Activated T-helper 17 cell treated with anti-CD3 and anti-CD28 coated beads, Interleukin-2, amount 50 U/mL, for 72 hours (primary cell): ENCODE measurements at regions not wholly inside any gene's neighbourhood (a gene's known extent, or its start where the extent isn't known, plus 50 kb on each side); places are given as distances from the start of the nearest gene placed in this dataset.

Source experiments
- ATAC-seq: fragments of 150-1000 bp; cut with Tn5 transposase; replicated peaks from 2 replicates; pipeline ENCODE4 v1.10.0; 2021; ENCODE audit warnings: mild to moderate bottlenecking, moderate library complexity
- H3K27ac Mint-ChIP-seq: one replicate; pipeline ENCODE4 v1.8.0; 2022; ENCODE audit warnings: mixed read lengths
- H3K27me3 Mint-ChIP-seq: one replicate; pipeline ENCODE4 v1.8.0; 2022; ENCODE audit warnings: mixed read lengths
- H3K36me3 Mint-ChIP-seq: one replicate; pipeline ENCODE4 v1.8.0; 2022; ENCODE audit warnings: low read depth, mild to moderate bottlenecking, mixed read lengths
- H3K4me1 Mint-ChIP-seq: one replicate; pipeline ENCODE4 v1.8.0; 2022; ENCODE audit warnings: mixed read lengths
- H3K4me3 Mint-ChIP-seq: one replicate; pipeline ENCODE4 v1.8.0; 2022; ENCODE audit warnings: mild to moderate bottlenecking, mixed read lengths
- H3K9me3 Mint-ChIP-seq: one replicate; pipeline ENCODE4 v1.8.0; 2022; ENCODE audit warnings: mixed read lengths

GRCh38 chr14:53494587-53494986 lies 341.5 kb upstream of the DDHD1 start:
- no peak overlapping the region for H3K4me3 Mint-ChIP-seq
- peaks cover 9% of the 10 kb centered on the region for H3K9me3 Mint-ChIP-seq
- peaks cover 4% of the 10 kb centered on the region for H3K27me3 Mint-ChIP-seq

GRCh38 chr14:53493860-53494259 lies 340.7 kb upstream of the DDHD1 start:
- Mint-ChIP-seq H3K36me3 (no peaks in the 10 kb centered on the region), H3K9me3 (peaks cover 9% of the 10 kb centered on the region)
- no peak for ATAC-seq

More at GRCh38 chr14:53494587-53494986, 341.5 kb upstream of the DDHD1 start:
- no peaks in the 10 kb centered on the region for H3K4me1 Mint-ChIP-seq
- no peak overlapping the region for H3K27ac Mint-ChIP-seq
- no peak for ATAC-seq
- no peaks in the 10 kb centered on the region for H3K36me3 Mint-ChIP-seq

GRCh38 chr14:53493320-53493719 lies 340.2 kb upstream of the DDHD1 start:
- no peak for ATAC-seq
- no peaks in the 10 kb centered on the region for H3K4me1 Mint-ChIP-seq

More at GRCh38 chr14:53493860-53494259, 340.7 kb upstream of the DDHD1 start:
- H3K4me3 Mint-ChIP-seq, result no peak overlapping the region
- H3K27me3 Mint-ChIP-seq, result peaks cover 4% of the 10 kb centered on the region
- no peaks in the 10 kb centered on the region for H3K4me1 Mint-ChIP-seq
- H3K27ac Mint-ChIP-seq, result no peak overlapping the region

GRCh38 chr14:53491884-53492277 lies 338.8 kb upstream of the DDHD1 start:
- Mint-ChIP-seq H3K4me3 (no peak overlapping the region), H3K27ac (no peak overlapping the region), H3K4me1 (no peaks in the 10 kb centered on the region), H3K36me3 (no peaks in the 10 kb centered on the region), H3K9me3 (peaks cover 5% of the 10 kb centered on the region), H3K27me3 (peaks cover 4% of the 10 kb centered on the region)
- no peak for ATAC-seq

More at GRCh38 chr14:53493320-53493719, 340.2 kb upstream of the DDHD1 start:
- peaks cover 9% of the 10 kb centered on the region for H3K9me3 Mint-ChIP-seq
- peaks cover 4% of the 10 kb centered on the region for H3K27me3 Mint-ChIP-seq
- no peaks in the 10 kb centered on the region for H3K36me3 Mint-ChIP-seq
- no peak overlapping the region for H3K4me3 Mint-ChIP-seq
- H3K27ac Mint-ChIP-seq, result no peak overlapping the region

- Mint-ChIP-seq H3K9me3 (peaks cover 2% of the 10 kb centered on the region), H3K4me1 (no peaks in the 10 kb centered on the region), H3K27ac (no peak overlapping the region), H3K27me3 (peaks cover under 1% of the 10 kb centered on the region), H3K4me3 (no peak overlapping the region), H3K36me3 (no peaks in the 10 kb centered on the region)
- no peak for ATAC-seq
Observed at GRCh38 chr14:53491256-53491883, 338.2 kb upstream of the DDHD1 start.

- no peak for ATAC-seq
- Mint-ChIP-seq H3K4me3 (no peak overlapping the region), H3K9me3 (peaks cover 9% of the 10 kb centered on the region), H3K27ac (no peak overlapping the region), H3K27me3 (no peaks in the 10 kb centered on the region), H3K4me1 (no peaks in the 10 kb centered on the region), H3K36me3 (no peaks in the 10 kb centered on the region)
Observed at GRCh38 chr14:53478174-53478573, 325.1 kb upstream of the DDHD1 start.

- Mint-ChIP-seq H3K4me3 (no peak overlapping the region), H3K4me1 (no peaks in the 10 kb centered on the region), H3K27me3 (no peaks in the 10 kb centered on the region), H3K9me3 (peaks cover under 1% of the 10 kb centered on the region), H3K36me3 (no peaks in the 10 kb centered on the region), H3K27ac (no peak overlapping the region)
- no peak for ATAC-seq
Observed at GRCh38 chr14:53473480-53473879, 320.4 kb upstream of the DDHD1 start.

- ATAC-seq, result no peak
- H3K4me3 Mint-ChIP-seq, result no peak overlapping the region
- no peak overlapping the region for H3K27ac Mint-ChIP-seq
- no peaks in the 10 kb centered on the region for H3K36me3 Mint-ChIP-seq
- H3K4me1 Mint-ChIP-seq, result no peaks in the 10 kb centered on the region
- H3K9me3 Mint-ChIP-seq, result no peaks in the 10 kb centered on the region
- no peaks in the 10 kb centered on the region for H3K27me3 Mint-ChIP-seq
Observed at GRCh38 chr14:53472306-53472705, 319.2 kb upstream of the DDHD1 start.

GRCh38 chr14:53470351-53471043 lies 317.4 kb upstream of the DDHD1 start:
- no peak for ATAC-seq
- Mint-ChIP-seq H3K9me3 (no peaks in the 10 kb centered on the region), H3K4me3 (no peak overlapping the region), H3K36me3 (no peaks in the 10 kb centered on the region), H3K27ac (no peak overlapping the region), H3K4me1 (no peaks in the 10 kb centered on the region), H3K27me3 (no peaks in the 10 kb centered on the region)

GRCh38 chr14:53468876-53469275 lies 315.8 kb upstream of the DDHD1 start:
- no peak for ATAC-seq
- no peaks in the 10 kb centered on the region for H3K4me1 Mint-ChIP-seq
- no peaks in the 10 kb centered on the region for H3K27me3 Mint-ChIP-seq
- H3K9me3 Mint-ChIP-seq, result no peaks in the 10 kb centered on the region
- H3K27ac Mint-ChIP-seq, result no peak overlapping the region
- H3K36me3 Mint-ChIP-seq, result no peaks in the 10 kb centered on the region
- H3K4me3 Mint-ChIP-seq, result no peak overlapping the region

GRCh38 chr14:53464376-53464775 lies 311.3 kb upstream of the DDHD1 start:
- Mint-ChIP-seq H3K27ac (no peak overlapping the region), H3K36me3 (no peaks in the 10 kb centered on the region), H3K4me1 (no peaks in the 10 kb centered on the region), H3K9me3 (no peaks in the 10 kb centered on the region), H3K4me3 (no peak overlapping the region), H3K27me3 (no peaks in the 10 kb centered on the region)
- no peak for ATAC-seq

GRCh38 chr14:53462931-53463778 lies 310.0 kb upstream of the DDHD1 start:
- no peaks in the 10 kb centered on the region for H3K36me3 Mint-ChIP-seq
- H3K9me3 Mint-ChIP-seq, result no peaks in the 10 kb centered on the region
- no peak overlapping the region for H3K4me3 Mint-ChIP-seq
- no peaks in the 10 kb centered on the region for H3K4me1 Mint-ChIP-seq
- no peak for ATAC-seq
- H3K27ac Mint-ChIP-seq, result no peak overlapping the region
- H3K27me3 Mint-ChIP-seq, result no peaks in the 10 kb centered on the region

- H3K27me3 Mint-ChIP-seq, result no peaks in the 10 kb centered on the region
- ATAC-seq, result no peak
Observed at GRCh38 chr14:53461858-53462257, 308.7 kb upstream of the DDHD1 start.

GRCh38 chr14:53460544-53460943 lies 307.4 kb upstream of the DDHD1 start:
- H3K4me3 Mint-ChIP-seq, result no peak overlapping the region
- no peaks in the 10 kb centered on the region for H3K27me3 Mint-ChIP-seq
- H3K27ac Mint-ChIP-seq, result no peak overlapping the region
- no peak for ATAC-seq
- no peaks in the 10 kb centered on the region for H3K9me3 Mint-ChIP-seq
- H3K36me3 Mint-ChIP-seq, result no peaks in the 10 kb centered on the region
- H3K4me1 Mint-ChIP-seq, result no peaks in the 10 kb centered on the region

More at GRCh38 chr14:53461858-53462257, 308.7 kb upstream of the DDHD1 start:
- no peak overlapping the region for H3K27ac Mint-ChIP-seq
- H3K36me3 Mint-ChIP-seq, result no peaks in the 10 kb centered on the region
- no peak overlapping the region for H3K4me3 Mint-ChIP-seq
- no peaks in the 10 kb centered on the region for H3K9me3 Mint-ChIP-seq
- no peaks in the 10 kb centered on the region for H3K4me1 Mint-ChIP-seq
